SU-DHL-6 (cell line): ENCODE measurements at regions not wholly inside any gene's neighbourhood (a gene's known extent, or its start where the extent isn't known, plus 50 kb on each side); places are given as distances from the start of the nearest gene placed in this dataset.

Experiments used
- EZH2phosphoT487 ChIP-seq: fragments of 200-600 bp; sonication (generic), shearing (Covaris generic); conservative IDR thresholded peaks from 2 replicates; pipeline ENCODE4 v1.6.1; 2018; ENCODE audit warnings: mild to moderate bottlenecking, antibody characterized with exemption, low read length, moderate library complexity, mixed read lengths
- TF ChIP-seq, protein P1 (sequence below): fragments of 200-600 bp; sonication (generic); IDR thresholded peaks from one replicate; pipeline ENCODE4 v1.5.1; 2017; ENCODE audit warnings: antibody characterized with exemption, mild to moderate bottlenecking, low read length, moderate library complexity; ENCODE audit not compliant: insufficient read depth, poor library complexity, severe bottlenecking

DNA sequence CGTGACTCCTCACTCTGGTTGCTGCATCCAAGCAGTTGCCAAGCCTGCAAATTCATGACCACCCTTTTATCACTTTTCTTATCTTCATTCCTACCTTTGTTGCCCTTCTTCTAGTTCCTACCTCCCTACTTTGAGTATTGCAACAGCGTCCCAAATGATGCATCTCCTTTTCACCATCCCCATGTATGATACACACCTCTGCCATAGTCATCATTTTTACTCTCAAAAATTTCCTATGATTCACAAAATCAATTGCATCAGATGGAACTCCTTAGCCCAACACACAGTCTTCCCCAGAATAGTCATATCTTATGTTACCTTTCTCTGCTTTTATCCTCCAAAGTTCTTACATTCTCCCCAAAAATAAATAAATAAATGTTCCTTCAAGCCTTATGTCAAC is 262.6 kb downstream of the TBL1XR1 start:
- TF ChIP-seq, protein P1, sequence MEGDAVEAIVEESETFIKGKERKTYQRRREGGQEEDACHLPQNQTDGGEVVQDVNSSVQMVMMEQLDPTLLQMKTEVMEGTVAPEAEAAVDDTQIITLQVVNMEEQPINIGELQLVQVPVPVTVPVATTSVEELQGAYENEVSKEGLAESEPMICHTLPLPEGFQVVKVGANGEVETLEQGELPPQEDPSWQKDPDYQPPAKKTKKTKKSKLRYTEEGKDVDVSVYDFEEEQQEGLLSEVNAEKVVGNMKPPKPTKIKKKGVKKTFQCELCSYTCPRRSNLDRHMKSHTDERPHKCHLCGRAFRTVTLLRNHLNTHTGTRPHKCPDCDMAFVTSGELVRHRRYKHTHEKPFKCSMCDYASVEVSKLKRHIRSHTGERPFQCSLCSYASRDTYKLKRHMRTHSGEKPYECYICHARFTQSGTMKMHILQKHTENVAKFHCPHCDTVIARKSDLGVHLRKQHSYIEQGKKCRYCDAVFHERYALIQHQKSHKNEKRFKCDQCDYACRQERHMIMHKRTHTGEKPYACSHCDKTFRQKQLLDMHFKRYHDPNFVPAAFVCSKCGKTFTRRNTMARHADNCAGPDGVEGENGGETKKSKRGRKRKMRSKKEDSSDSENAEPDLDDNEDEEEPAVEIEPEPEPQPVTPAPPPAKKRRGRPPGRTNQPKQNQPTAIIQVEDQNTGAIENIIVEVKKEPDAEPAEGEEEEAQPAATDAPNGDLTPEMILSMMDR: no peak
- TF ChIP-seq EZH2phosphoT487: no peak
